Panc1 (cell line): ENCODE measurements at regions not wholly inside any gene's neighbourhood (a gene's known extent, or its start where the extent isn't known, plus 50 kb on each side); places are given as distances from the start of the nearest gene placed in this dataset.

ENCODE experiments used
- ATAC-seq: fragments of 200-7000 bp; cut with Tn5 transposase; 2 replicates; pipeline ENCODE4 v1.9.1; 2020; ENCODE audit warnings: mild to moderate bottlenecking, moderate library complexity
- BruUV-seq: library from RNA; stranded (reverse); fragments of 400-500 nt; replicated peaks from 2 replicates; lab custom pipeline; 2021; lab: Mats Ljungman, UMichigan
- CTCF ChIA-PET: fragments of 300-600 bp; sonication (Branson Sonifier 250); formaldehyde crosslinking; loops from one replicate; lab custom pipeline; 2022; ENCODE audit warnings: antibody characterized with exemption; lab: Charles Lee
- POLR2A ChIA-PET: fragments of 300-600 bp; sonication (Branson Sonifier 250); formaldehyde crosslinking; loops from one replicate; lab custom pipeline; 2022; ENCODE audit warnings: antibody characterized with exemption; lab: Charles Lee
- DNase-seq: peaks from one replicate; pipeline ENCODE4 v3.0.0-alpha.2; 2010; ENCODE audit warnings: low read depth, low spot score
- H3K27ac ChIP-seq: 2 replicates; pipeline ENCODE4 v1.5.1; 2011; ENCODE audit warnings: mild to moderate bottlenecking, low read length, inconsistent platforms
- H3K27me3 ChIP-seq: fragments of 200-500 bp; sonication (Bioruptor generic); 2 replicates; pipeline ENCODE4 v1.6.0; 2014; ENCODE audit warnings: low read length, inconsistent platforms; ENCODE audit not compliant: control insufficient read depth, insufficient read depth
- H3K36me3 ChIP-seq: fragments of 200-500 bp; sonication (Bioruptor generic); 2 replicates; pipeline ENCODE4 v1.5.1; 2014; ENCODE audit warnings: inconsistent platforms, mild to moderate bottlenecking, low read length, moderate library complexity; ENCODE audit not compliant: control insufficient read depth, insufficient read depth
- H3K4me1 ChIP-seq: 2 replicates; pipeline ENCODE4 v1.5.1; 2011; ENCODE audit warnings: inconsistent platforms, mild to moderate bottlenecking, low read length, moderate library complexity; ENCODE audit not compliant: control insufficient read depth, insufficient read depth
- H3K4me3 ChIP-seq, 2 experiments: 2 replicates each; pipeline ENCODE4 v1.5.1; 2011 to 2012; ENCODE audit warnings: low read depth in 2 of 2, low read length in 2 of 2, mild to moderate bottlenecking in 2 of 2, inconsistent platforms in 1 of 2, moderate library complexity in 1 of 2
- H3K9me3 ChIP-seq: fragments of 200-500 bp; sonication (Bioruptor generic); 2 replicates; pipeline ENCODE4 v1.5.1; 2014; ENCODE audit warnings: low read depth, mild to moderate bottlenecking, inconsistent platforms, low read length, moderate library complexity; ENCODE audit not compliant: control insufficient read depth, insufficient read depth
- POLR2AphosphoS5 ChIP-seq: IDR thresholded peaks from 2 replicates; pipeline ENCODE4 v1.6.1; 2012; ENCODE audit warnings: mild to moderate bottlenecking, low read depth, low read length, moderate library complexity
- REST ChIP-seq, 2 experiments: IDR thresholded peaks; 2 replicates each; pipeline ENCODE4 v1.6.1; 2011 to 2012; ENCODE audit warnings: low read depth in 2 of 2, control low read depth in 1 of 2, low read length in 1 of 2, mild to moderate bottlenecking in 1 of 2, moderate library complexity in 1 of 2; ENCODE audit not compliant: insufficient read depth in 1 of 2
- SIN3A ChIP-seq: IDR thresholded peaks from 2 replicates; pipeline ENCODE4 v1.6.1; 2012; ENCODE audit warnings: low read depth, mild to moderate bottlenecking, low read length, moderate library complexity, borderline replicate concordance; ENCODE audit not compliant: insufficient read depth
- TCF7L2 ChIP-seq: IDR thresholded peaks from 2 replicates; pipeline ENCODE4 v1.6.1; 2011; ENCODE audit warnings: mild to moderate bottlenecking, low read depth, low read length, inconsistent platforms
- in situ Hi-C: cut with HindIII; loops from 2 replicates; pipeline ENCODE4 v1.10.0; 2016; ENCODE audit warnings: low sequenced_read_pairs, low pct_unique_long_range_greater_than_20kb
- intact Hi-C: fragments of 100-400 bp; cut with micrococcal nuclease; formaldehyde crosslinking; loops from one replicate; pipeline ENCODE4 v1.10.0; 2022; ENCODE audit not compliant: unreplicated experiment
- TF ChIP-seq, protein P1 (sequence below): fragments of 450-650 bp; IDR thresholded peaks from 2 replicates; pipeline ENCODE4 v1.5.1; 2017; ENCODE audit warnings: mild to moderate bottlenecking

GRCh38 chr10:3710764-3711163 lies 74.2 kb downstream of the KLF6 start:
- POLR2A ChIA-PET, result no interaction called here
- DNase-seq, result no peak
- in situ Hi-C loops, result no loop called here

GRCh38 chr10:3709456-3710060 lies 75.5 kb downstream of the KLF6 start:
- Histone ChIP-seq H3K27ac (no peak overlapping the region), H3K9me3 (peaks cover 6% of the 10 kb centered on the region; the same call in 1 of the 2 replicates), H3K4me3 (no peak overlapping the region), H3K4me1 (no peaks in the 10 kb centered on the region), H3K36me3 (no peaks in the 10 kb centered on the region), H3K27me3 (no peaks in the 10 kb centered on the region)
- ChIA-PET CTCF (no interaction called here), POLR2A (no interaction called here)
- ATAC-seq (no peak), DNase-seq (no peak)
- in situ Hi-C loops (no loop called here), intact Hi-C loops (no loop called here)
- BruUV-seq, result no TSS peak
- TF ChIP-seq POLR2AphosphoS5 (no peak), REST (IDR thresholded peaks at IDR 0.05; ENCODE audit: insufficient read depth in 1 of 2, low read depth in 2 of 2, low read length in 1 of 2) (no peak), TCF7L2 (no peak), SIN3A (no peak)
- TF ChIP-seq, protein P1, sequence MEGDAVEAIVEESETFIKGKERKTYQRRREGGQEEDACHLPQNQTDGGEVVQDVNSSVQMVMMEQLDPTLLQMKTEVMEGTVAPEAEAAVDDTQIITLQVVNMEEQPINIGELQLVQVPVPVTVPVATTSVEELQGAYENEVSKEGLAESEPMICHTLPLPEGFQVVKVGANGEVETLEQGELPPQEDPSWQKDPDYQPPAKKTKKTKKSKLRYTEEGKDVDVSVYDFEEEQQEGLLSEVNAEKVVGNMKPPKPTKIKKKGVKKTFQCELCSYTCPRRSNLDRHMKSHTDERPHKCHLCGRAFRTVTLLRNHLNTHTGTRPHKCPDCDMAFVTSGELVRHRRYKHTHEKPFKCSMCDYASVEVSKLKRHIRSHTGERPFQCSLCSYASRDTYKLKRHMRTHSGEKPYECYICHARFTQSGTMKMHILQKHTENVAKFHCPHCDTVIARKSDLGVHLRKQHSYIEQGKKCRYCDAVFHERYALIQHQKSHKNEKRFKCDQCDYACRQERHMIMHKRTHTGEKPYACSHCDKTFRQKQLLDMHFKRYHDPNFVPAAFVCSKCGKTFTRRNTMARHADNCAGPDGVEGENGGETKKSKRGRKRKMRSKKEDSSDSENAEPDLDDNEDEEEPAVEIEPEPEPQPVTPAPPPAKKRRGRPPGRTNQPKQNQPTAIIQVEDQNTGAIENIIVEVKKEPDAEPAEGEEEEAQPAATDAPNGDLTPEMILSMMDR, result no peak

More at GRCh38 chr10:3710764-3711163, 74.2 kb downstream of the KLF6 start:
- Histone ChIP-seq H3K4me1 (no peaks in the 10 kb centered on the region; the same call in 1 of the 2 replicates), H3K9me3 (peaks cover 6% of the 10 kb centered on the region; the same call in 1 of the 2 replicates), H3K4me3 (no peak overlapping the region), H3K36me3 (no peaks in the 10 kb centered on the region), H3K27me3 (no peaks in the 10 kb centered on the region), H3K27ac (no peak overlapping the region)
- no TSS peak for BruUV-seq
- no peak for TF ChIP-seq POLR2AphosphoS5
- ATAC-seq, result no peak
- intact Hi-C loops, result no loop called here
- CTCF ChIA-PET, result no interaction called here

GRCh38 chr10:3708852-3709251 lies 76.2 kb downstream of the KLF6 start:
- no peak overlapping the region for H3K27ac ChIP-seq

More at GRCh38 chr10:3708852-3709251, 76.2 kb downstream of the KLF6 start:
- no peak for ATAC-seq
- in situ Hi-C loops (no loop called here), intact Hi-C loops (no loop called here)
- H3K4me1 ChIP-seq, result no peaks in the 10 kb centered on the region
- peaks cover 6% of the 10 kb centered on the region; the same call in 1 of the 2 replicates for H3K9me3 ChIP-seq
- H3K27me3 ChIP-seq, result no peaks in the 10 kb centered on the region
- POLR2A ChIA-PET, result no interaction called here
- no peaks in the 10 kb centered on the region for H3K36me3 ChIP-seq
- BruUV-seq, result no TSS peak
- CTCF ChIA-PET, result no interaction called here
- TF ChIP-seq POLR2AphosphoS5 (no peak), REST (IDR thresholded peaks at IDR 0.05; ENCODE audit: insufficient read depth in 1 of 2, low read depth in 2 of 2, low read length in 1 of 2) (no peak), SIN3A (no peak), TCF7L2 (no peak)
- TF ChIP-seq, protein P1, result no peak
- no peak overlapping the region for H3K4me3 ChIP-seq
- no peak for DNase-seq
